ENCODE measurements at regions not wholly inside any gene's neighbourhood (a gene's known extent, or its start where the extent isn't known, plus 50 kb on each side); places are given as distances from the start of the nearest gene placed in this dataset.

GRCh38 chr4:45346816-45347435, 620.6 kb upstream of the GNPDA2 start:
- no peak overlapping the region for H3K9ac ChIP-seq (ENCODE audit: low read depth, low read length)
- no peaks in the 10 kb centered on the region for H3K4me1 ChIP-seq (ENCODE audit: control insufficient read depth, insufficient read depth, low read length)
- H3K4me2 ChIP-seq (ENCODE audit: low read length): no peak overlapping the region
- no peak overlapping the region for H3K4me3 ChIP-seq (ENCODE audit: low read length)
- H3K27me3 ChIP-seq (ENCODE audit: control insufficient read depth, insufficient read depth, low read length): no peaks in the 10 kb centered on the region
- H3K9me3 ChIP-seq (replicated peaks; ENCODE audit: low read length): no peaks in the 10 kb centered on the region
- H3K36me3 ChIP-seq (ENCODE audit: insufficient read depth, low read length): no peaks in the 10 kb centered on the region

DNA sequence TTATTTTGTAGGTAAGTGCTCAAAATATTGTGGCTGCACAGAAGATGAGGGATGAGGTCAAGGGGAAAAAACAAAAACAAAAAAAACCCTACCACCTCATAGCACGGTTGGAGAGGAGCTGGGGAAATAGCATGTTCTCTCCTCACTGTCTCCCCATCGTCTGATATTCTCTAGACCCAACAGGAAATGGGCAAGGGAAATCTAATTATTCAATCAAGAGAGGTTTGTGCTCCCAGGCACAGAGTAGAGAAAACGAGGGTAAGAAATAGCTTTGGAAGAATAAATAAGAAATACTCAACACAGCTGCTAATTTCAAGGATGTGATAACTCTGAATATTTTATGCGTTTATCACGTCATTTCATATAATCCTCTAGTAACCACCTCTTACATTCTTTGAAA, 619.2 kb upstream of the GNPDA2 start:
- H3K9ac ChIP-seq (ENCODE audit: low read depth, low read length): no peak overlapping the region
- no peak overlapping the region for H3K4me3 ChIP-seq (ENCODE audit: low read length)
- H3K4me2 ChIP-seq (ENCODE audit: low read length): no peak overlapping the region
- H3K27me3 ChIP-seq (ENCODE audit: control insufficient read depth, insufficient read depth, low read length): no peaks in the 10 kb centered on the region
- H3K4me1 ChIP-seq (ENCODE audit: control insufficient read depth, insufficient read depth, low read length): no peaks in the 10 kb centered on the region
- no peaks in the 10 kb centered on the region for H3K9me3 ChIP-seq (replicated peaks; ENCODE audit: low read length)
- no peaks in the 10 kb centered on the region for H3K36me3 ChIP-seq (ENCODE audit: insufficient read depth, low read length)

- no peaks in the 10 kb centered on the region for H3K27me3 ChIP-seq (ENCODE audit: control insufficient read depth, insufficient read depth, low read length)
- H3K4me2 ChIP-seq (ENCODE audit: low read length): no peak overlapping the region
- no peak overlapping the region for H3K9ac ChIP-seq (ENCODE audit: low read depth, low read length)
- no peaks in the 10 kb centered on the region for H3K36me3 ChIP-seq (ENCODE audit: insufficient read depth, low read length)
- no peak overlapping the region for H3K4me3 ChIP-seq (ENCODE audit: low read length)
- H3K4me1 ChIP-seq (ENCODE audit: control insufficient read depth, insufficient read depth, low read length): no peaks in the 10 kb centered on the region
- no peaks in the 10 kb centered on the region for H3K9me3 ChIP-seq (replicated peaks; ENCODE audit: low read length)
These were observed 605.4 kb upstream of the GNPDA2 start for GRCh38 chr4:45331802-45332201.

DNA sequence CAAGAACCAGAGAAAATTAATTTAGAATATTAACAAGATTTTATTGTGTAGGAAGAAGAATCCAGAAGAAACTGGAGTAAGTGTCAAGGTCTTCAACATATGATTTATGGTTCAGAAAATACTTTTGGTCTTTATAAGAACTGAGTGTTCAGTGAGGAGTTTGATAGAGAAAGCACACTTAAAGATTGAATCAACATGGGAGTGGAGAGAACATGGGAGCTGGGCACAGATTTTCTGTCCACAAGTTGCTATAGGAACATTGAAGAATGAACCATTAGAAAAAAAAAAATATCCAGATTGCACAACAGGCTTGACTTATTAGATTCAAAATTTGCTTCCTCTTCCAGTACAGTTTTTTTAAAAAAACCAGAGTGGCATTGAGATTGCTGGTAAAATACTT, 601.2 kb upstream of the GNPDA2 start:
- Histone ChIP-seq H3K4me3 (ENCODE audit: low read length) (no peak overlapping the region), H3K9me3 (replicated peaks; ENCODE audit: low read length) (no peaks in the 10 kb centered on the region), H3K4me2 (ENCODE audit: low read length) (no peak overlapping the region), H3K36me3 (ENCODE audit: insufficient read depth, low read length) (no peaks in the 10 kb centered on the region), H3K27me3 (ENCODE audit: control insufficient read depth, insufficient read depth, low read length) (no peaks in the 10 kb centered on the region), H3K4me1 (ENCODE audit: control insufficient read depth, insufficient read depth, low read length) (no peaks in the 10 kb centered on the region), H3K9ac (ENCODE audit: low read depth, low read length) (no peak overlapping the region)

- no peaks in the 10 kb centered on the region for H3K4me1 ChIP-seq (ENCODE audit: control insufficient read depth, insufficient read depth, low read length)
- H3K9me3 ChIP-seq (replicated peaks; ENCODE audit: low read length): no peaks in the 10 kb centered on the region
- no peak overlapping the region for H3K4me2 ChIP-seq (ENCODE audit: low read length)
- no peak overlapping the region for H3K4me3 ChIP-seq (ENCODE audit: low read length)
- H3K9ac ChIP-seq (ENCODE audit: low read depth, low read length): no peak overlapping the region
- H3K27me3 ChIP-seq (ENCODE audit: control insufficient read depth, insufficient read depth, low read length): no peaks in the 10 kb centered on the region
- H3K36me3 ChIP-seq (ENCODE audit: insufficient read depth, low read length): no peaks in the 10 kb centered on the region
These were observed 598.4 kb upstream of the GNPDA2 start for GRCh38 chr4:45324455-45325417.

DNA sequence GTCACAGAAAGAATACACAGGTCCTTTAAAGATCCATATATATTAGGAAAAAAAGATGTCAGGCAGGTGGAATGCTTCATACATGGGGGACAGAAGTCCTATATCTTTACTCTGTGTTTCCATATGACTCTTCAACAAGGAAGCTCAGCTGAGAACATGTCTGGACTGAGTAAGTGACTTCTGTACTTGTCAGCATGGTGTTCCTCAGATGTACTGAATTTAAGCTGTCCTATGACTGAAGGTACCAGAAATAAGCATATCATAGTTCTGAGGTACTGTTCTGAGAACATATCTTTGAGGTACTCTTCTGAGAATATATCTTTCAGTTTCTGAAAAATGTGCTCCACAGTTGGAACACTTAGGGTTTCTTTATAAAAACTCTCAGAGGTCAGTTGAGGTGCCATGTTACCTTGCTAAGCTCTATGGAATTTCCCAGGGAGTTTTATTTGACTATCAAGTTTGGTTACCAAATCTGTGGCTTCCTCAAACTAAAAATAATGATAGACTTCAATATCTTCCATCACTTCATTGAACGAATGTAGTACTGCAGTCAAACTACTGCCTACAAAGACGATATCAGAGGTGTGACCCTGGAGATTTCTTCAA, 597.2 kb upstream of the GNPDA2 start:
- Histone ChIP-seq H3K4me3 (ENCODE audit: low read length) (no peak overlapping the region), H3K4me2 (ENCODE audit: low read length) (no peak overlapping the region), H3K9ac (ENCODE audit: low read depth, low read length) (no peak overlapping the region), H3K9me3 (replicated peaks; ENCODE audit: low read length) (no peaks in the 10 kb centered on the region), H3K36me3 (ENCODE audit: insufficient read depth, low read length) (no peaks in the 10 kb centered on the region), H3K4me1 (ENCODE audit: control insufficient read depth, insufficient read depth, low read length) (no peaks in the 10 kb centered on the region), H3K27me3 (ENCODE audit: control insufficient read depth, insufficient read depth, low read length) (no peaks in the 10 kb centered on the region)

- Histone ChIP-seq H3K4me2 (ENCODE audit: low read length) (no peak overlapping the region), H3K27me3 (ENCODE audit: control insufficient read depth, insufficient read depth, low read length) (no peaks in the 10 kb centered on the region), H3K9ac (ENCODE audit: low read depth, low read length) (no peak overlapping the region), H3K4me1 (ENCODE audit: control insufficient read depth, insufficient read depth, low read length) (peaks cover 14% of the 10 kb centered on the region), H3K4me3 (ENCODE audit: low read length) (no peak overlapping the region), H3K9me3 (replicated peaks; ENCODE audit: low read length) (no peaks in the 10 kb centered on the region), H3K36me3 (ENCODE audit: insufficient read depth, low read length) (no peaks in the 10 kb centered on the region)
These were observed 591.4 kb upstream of the GNPDA2 start for GRCh38 chr4:45317739-45318138.

- no peak overlapping the region for H3K4me2 ChIP-seq (ENCODE audit: low read length)
These were observed 590.9 kb upstream of the GNPDA2 start for GRCh38 chr4:45317276-45317675.

DNA sequence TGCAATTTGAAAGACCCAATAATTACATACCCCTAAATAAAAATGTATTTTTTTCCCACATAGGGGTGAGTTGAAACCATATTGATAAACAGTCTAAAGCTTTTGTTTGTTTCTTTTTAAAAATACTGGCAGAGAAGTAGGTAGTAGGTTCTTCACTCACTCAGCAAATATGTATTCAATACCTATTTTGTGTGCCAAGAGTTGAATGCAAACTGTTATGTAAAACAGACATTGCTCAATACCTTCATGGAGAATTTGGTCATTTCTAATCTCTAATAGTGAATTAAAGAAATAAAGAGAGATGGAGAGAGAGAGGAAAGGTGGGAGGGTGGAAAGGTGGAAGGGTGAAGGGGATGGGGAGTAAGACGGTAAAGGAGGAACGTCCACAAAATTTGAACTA, 589.9 kb upstream of the GNPDA2 start:
- Histone ChIP-seq H3K27me3 (ENCODE audit: control insufficient read depth, insufficient read depth, low read length) (no peaks in the 10 kb centered on the region), H3K36me3 (ENCODE audit: insufficient read depth, low read length) (no peaks in the 10 kb centered on the region), H3K4me3 (ENCODE audit: low read length) (no peak overlapping the region), H3K9ac (ENCODE audit: low read depth, low read length) (no peak overlapping the region), H3K4me1 (ENCODE audit: control insufficient read depth, insufficient read depth, low read length) (peaks cover 14% of the 10 kb centered on the region), H3K9me3 (replicated peaks; ENCODE audit: low read length) (no peaks in the 10 kb centered on the region), H3K4me2 (ENCODE audit: low read length) (no peak overlapping the region)

More at GRCh38 chr4:45317276-45317675, 590.9 kb upstream of the GNPDA2 start:
- H3K9me3 ChIP-seq (replicated peaks; ENCODE audit: low read length): no peaks in the 10 kb centered on the region
- no peak overlapping the region for H3K4me3 ChIP-seq (ENCODE audit: low read length)
- H3K27me3 ChIP-seq (ENCODE audit: control insufficient read depth, insufficient read depth, low read length): no peaks in the 10 kb centered on the region
- no peak overlapping the region for H3K9ac ChIP-seq (ENCODE audit: low read depth, low read length)
- peaks cover 14% of the 10 kb centered on the region for H3K4me1 ChIP-seq (ENCODE audit: control insufficient read depth, insufficient read depth, low read length)
- no peaks in the 10 kb centered on the region for H3K36me3 ChIP-seq (ENCODE audit: insufficient read depth, low read length)

- Histone ChIP-seq H3K4me2 (ENCODE audit: low read length) (no peak overlapping the region), H3K9ac (ENCODE audit: low read depth, low read length) (no peak overlapping the region), H3K36me3 (ENCODE audit: insufficient read depth, low read length) (no peaks in the 10 kb centered on the region), H3K27me3 (ENCODE audit: control insufficient read depth, insufficient read depth, low read length) (no peaks in the 10 kb centered on the region), H3K4me1 (ENCODE audit: control insufficient read depth, insufficient read depth, low read length) (no peaks in the 10 kb centered on the region), H3K4me3 (ENCODE audit: low read length) (no peak overlapping the region), H3K9me3 (replicated peaks; ENCODE audit: low read length) (no peaks in the 10 kb centered on the region)
These were observed 576.5 kb upstream of the GNPDA2 start for GRCh38 chr4:45302828-45303227.

DNA sequence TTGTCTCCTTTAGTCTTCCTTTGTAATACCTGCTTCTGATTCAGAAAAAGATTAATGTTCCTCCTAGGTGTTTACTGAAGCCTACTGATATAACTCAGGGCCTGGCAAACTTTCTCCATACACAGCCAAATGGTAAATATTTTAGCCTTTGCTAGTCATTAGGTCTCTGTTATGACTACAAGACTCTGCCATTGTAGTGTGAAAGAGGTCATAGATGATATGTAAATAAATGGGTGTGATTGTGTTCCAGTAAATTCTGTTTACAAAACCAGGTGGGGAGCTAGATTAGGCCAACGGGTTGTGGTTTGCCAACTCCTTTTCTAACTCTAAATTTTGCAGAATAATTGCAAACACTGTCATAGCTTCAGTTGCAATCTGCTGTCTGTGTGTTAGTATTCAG, 568.1 kb upstream of the GNPDA2 start:
- H3K9ac ChIP-seq (ENCODE audit: low read depth, low read length): no peak overlapping the region
- no peaks in the 10 kb centered on the region for H3K9me3 ChIP-seq (replicated peaks; ENCODE audit: low read length)
- no peak overlapping the region for H3K4me2 ChIP-seq (ENCODE audit: low read length)
- H3K4me1 ChIP-seq (ENCODE audit: control insufficient read depth, insufficient read depth, low read length): no peaks in the 10 kb centered on the region
- no peaks in the 10 kb centered on the region for H3K27me3 ChIP-seq (ENCODE audit: control insufficient read depth, insufficient read depth, low read length)
- H3K4me3 ChIP-seq (ENCODE audit: low read length): no peak overlapping the region
- H3K36me3 ChIP-seq (ENCODE audit: insufficient read depth, low read length): no peaks in the 10 kb centered on the region

Data from skeletal muscle satellite cell (primary cell).